GM23338 (cell line): ENCODE measurements at regions not wholly inside any gene's neighbourhood (a gene's known extent, or its start where the extent isn't known, plus 50 kb on each side); places are given as distances from the start of the nearest gene placed in this dataset.

Experiments
- ATAC-seq: fragments of 200-7000 bp; cut with Tn5 transposase; 3 replicates; pipeline ENCODE4 v1.9.1; 2020
- DNase-seq: peaks from one replicate; pipeline ENCODE4 v3.0.0-alpha.2; 2015; ENCODE audit warnings: low spot score
- H2AFZ ChIP-seq: fragments of 200-600 bp; sonication (generic); 2 replicates; pipeline ENCODE4 v1.8.0; 2016; ENCODE audit warnings: antibody characterized with exemption, mild to moderate bottlenecking, moderate library complexity
- H3F3A ChIP-seq: fragments of 200-600 bp; sonication (generic); replicated peaks from 2 replicates; pipeline ENCODE4 v1.8.0; 2017; ENCODE audit warnings: antibody characterized with exemption, mixed run types, low read depth
- H3K27ac ChIP-seq: fragments of 200-600 bp; sonication (generic); 2 replicates; pipeline ENCODE4 v1.6.1; 2016; ENCODE audit warnings: low read depth
- H3K27me3 ChIP-seq: fragments of 200-600 bp; sonication (generic); 2 replicates; pipeline ENCODE4 v1.8.0; 2016; ENCODE audit warnings: mild to moderate bottlenecking, mixed run types, moderate library complexity; ENCODE audit not compliant: insufficient read depth
- H3K36me3 ChIP-seq: fragments of 200-600 bp; sonication (generic); 2 replicates; pipeline ENCODE4 v1.8.0; 2016; ENCODE audit warnings: mild to moderate bottlenecking; ENCODE audit not compliant: insufficient read depth
- H3K4me1 ChIP-seq: fragments of 200-600 bp; sonication (generic); 2 replicates; pipeline ENCODE4 v1.8.0; 2016; ENCODE audit warnings: mild to moderate bottlenecking, moderate library complexity; ENCODE audit not compliant: insufficient read depth
- H3K4me2 ChIP-seq: fragments of 200-600 bp; sonication (generic); 2 replicates; pipeline ENCODE4 v1.7.1; 2017; ENCODE audit warnings: mixed run types
- H3K4me3 ChIP-seq: fragments of 200-600 bp; sonication (generic); 2 replicates; pipeline ENCODE4 v1.6.1; 2016; ENCODE audit warnings: mixed run types
- H3K79me2 ChIP-seq: fragments of 200-600 bp; sonication (generic); replicated peaks from 2 replicates; pipeline ENCODE4 v1.8.0; 2017; ENCODE audit warnings: mild to moderate bottlenecking; ENCODE audit not compliant: insufficient read depth
- H3K9me2 ChIP-seq: fragments of 200-600 bp; sonication (generic); 2 replicates; pipeline ENCODE4 v1.8.0; 2017; ENCODE audit not compliant: insufficient read depth
- H4K20me1 ChIP-seq: fragments of 200-600 bp; sonication (generic); replicated peaks from 2 replicates; pipeline ENCODE4 v1.8.0; 2017; ENCODE audit warnings: mild to moderate bottlenecking; ENCODE audit not compliant: insufficient read depth
- H3K27ac Mint-ChIP-seq: 2 replicates; pipeline ENCODE4 v1.8.0; 2020; ENCODE audit warnings: inconsistent platforms, mild to moderate bottlenecking, moderate library complexity, mixed read lengths
- H3K27me3 Mint-ChIP-seq: 3 replicates; pipeline ENCODE4 v1.8.0; 2022; ENCODE audit warnings: low read depth, mild to moderate bottlenecking, moderate library complexity, mixed read lengths, inconsistent platforms; ENCODE audit not compliant: insufficient read depth, poor library complexity
- H3K36me3 Mint-ChIP-seq: 3 replicates; pipeline ENCODE4 v1.8.0; 2021; ENCODE audit warnings: low read depth, mild to moderate bottlenecking, inconsistent platforms, moderate library complexity, mixed read lengths
- H3K4me1 Mint-ChIP-seq: 3 replicates; pipeline ENCODE4 v1.8.0; 2020; ENCODE audit warnings: mild to moderate bottlenecking, inconsistent platforms, mixed read lengths
- H3K4me3 Mint-ChIP-seq: 3 replicates; pipeline ENCODE4 v1.8.0; 2021; ENCODE audit warnings: moderate library complexity, mild to moderate bottlenecking, inconsistent platforms, mixed read lengths
- H3K9me3 Mint-ChIP-seq: 3 replicates; pipeline ENCODE4 v1.8.0; 2020; ENCODE audit warnings: moderate library complexity, mild to moderate bottlenecking, inconsistent platforms, mixed read lengths
- CREB1 ChIP-seq: fragments of 250-450 bp; sonication (Bioruptor Pico); IDR thresholded peaks from 2 replicates; pipeline ENCODE4 v1.5.0; 2020; ENCODE audit warnings: low read depth, mild to moderate bottlenecking, moderate library complexity
- EZH2 ChIP-seq: fragments of 200-600 bp; sonication (generic); IDR thresholded peaks from one replicate; pipeline ENCODE4 v1.8.0; 2017; ENCODE audit warnings: antibody characterized with exemption, mild to moderate bottlenecking, low read depth; ENCODE audit not compliant: unreplicated experiment
- EZH2phosphoT487 ChIP-seq: fragments of 200-600 bp; sonication (generic); IDR thresholded peaks from one replicate; pipeline ENCODE4 v1.8.1; 2018; ENCODE audit warnings: antibody characterized with exemption; ENCODE audit not compliant: unreplicated experiment
- JUNB ChIP-seq: IDR thresholded peaks from one replicate; pipeline ENCODE4 v1.6.1; 2016; ENCODE audit warnings: antibody characterized with exemption; ENCODE audit not compliant: unreplicated experiment
- NANOG ChIP-seq: IDR thresholded peaks from 2 replicates; pipeline ENCODE4 v1.6.1; 2016; ENCODE audit warnings: antibody characterized with exemption, borderline replicate concordance
- POLR2AphosphoS5 ChIP-seq: IDR thresholded peaks from 2 replicates; pipeline ENCODE4 v1.6.1; 2016; ENCODE audit warnings: antibody characterized with exemption, low read depth
- STAT1 ChIP-seq: IDR thresholded peaks from one replicate; pipeline ENCODE4 v1.6.1; 2016; ENCODE audit warnings: antibody characterized with exemption; ENCODE audit not compliant: unreplicated experiment
- ZNF114 ChIP-seq: fragments of 250-450 bp; sonication (Bioruptor Pico); IDR thresholded peaks from 2 replicates; pipeline ENCODE4 v1.5.0; 2020; ENCODE audit warnings: mild to moderate bottlenecking, moderate library complexity
- ZNF331 ChIP-seq: fragments of 250-450 bp; sonication (Bioruptor Pico); IDR thresholded peaks from 2 replicates; pipeline ENCODE4 v1.5.0; 2020; ENCODE audit warnings: low read depth, mild to moderate bottlenecking, moderate library complexity
- TF ChIP-seq, protein P1 (sequence below): IDR thresholded peaks from 2 replicates; pipeline ENCODE4 v1.6.1; 2016; ENCODE audit warnings: antibody characterized with exemption
- TF ChIP-seq, protein P2 (sequence below): fragments of 250-450 bp; sonication (Bioruptor Pico); IDR thresholded peaks from 2 replicates; pipeline ENCODE4 v1.5.0; 2020; ENCODE audit warnings: mild to moderate bottlenecking, moderate library complexity
- TF ChIP-seq, protein P3 (sequence below): IDR thresholded peaks from one replicate; pipeline ENCODE4 v1.6.1; 2018; ENCODE audit warnings: antibody characterized with exemption; ENCODE audit not compliant: unreplicated experiment
- TF ChIP-seq, protein P4 (sequence below), 2 experiments: fragments of 200-600 bp in 1 of 2; sonication (generic) in 1 of 2; conservative IDR thresholded peaks; 2 replicates each; pipeline versions ENCODE4 v1.5.1 to v1.6.1; 2016 to 2017; ENCODE audit warnings: antibody characterized with exemption in 2 of 2, low read depth in 2 of 2, mild to moderate bottlenecking in 2 of 2, moderate library complexity in 1 of 2

DNA sequence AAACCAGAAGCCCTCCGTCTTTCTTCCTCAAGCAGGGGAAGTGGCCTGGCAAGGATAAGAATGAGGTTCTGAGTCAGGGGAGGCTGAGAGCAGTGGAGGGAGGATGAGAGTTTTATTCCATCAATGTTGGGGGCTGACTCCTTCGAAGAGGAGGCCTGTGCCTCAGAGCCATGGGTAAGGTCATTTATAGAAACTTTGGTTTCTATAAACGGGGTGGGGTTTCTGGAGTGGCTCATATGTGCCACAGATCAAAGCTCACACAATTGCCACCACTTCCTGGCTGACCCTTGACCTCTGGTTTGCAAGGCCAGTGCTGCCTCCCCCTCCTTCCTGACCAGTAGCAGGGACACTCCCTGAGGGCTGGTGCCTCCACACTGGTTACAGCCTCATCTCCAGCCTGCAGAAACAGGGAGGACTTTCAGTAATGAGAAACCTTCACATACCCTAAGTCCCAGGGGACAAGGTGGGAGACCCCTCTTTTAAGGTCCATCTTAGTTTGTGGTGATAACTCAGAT is 166.0 kb downstream of the PDGFRA start:
- no peaks in the 10 kb centered on the region for H4K20me1 ChIP-seq
- Mint-ChIP-seq H3K4me1 (no peaks in the 10 kb centered on the region), H3K36me3 (no peaks in the 10 kb centered on the region), H3K27me3 (no peaks in the 10 kb centered on the region), H3K4me3 (no peak overlapping the region), H3K9me3 (no peaks in the 10 kb centered on the region; the same call in 1 of the 3 replicates), H3K27ac (no peak overlapping the region)
- H3F3A ChIP-seq = no peaks in the 10 kb centered on the region
- H3K36me3 ChIP-seq = no peaks in the 10 kb centered on the region
- ATAC-seq = no peak
- H3K4me3 ChIP-seq = no peak overlapping the region
- H3K4me1 ChIP-seq = no peaks in the 10 kb centered on the region
- DNase-seq = no peak
- no peak overlapping the region for H3K4me2 ChIP-seq
- TF ChIP-seq CREB1 (CRISPR knock-in tag) = no peak
- TF ChIP-seq STAT1 = no peak
- no peak for TF ChIP-seq EZH2
- no peak for TF ChIP-seq ZNF114 (CRISPR knock-in tag)
- no peak for TF ChIP-seq EZH2phosphoT487
- no peak for TF ChIP-seq ZNF331 (CRISPR knock-in tag)
- TF ChIP-seq POLR2AphosphoS5 = no peak
- no peak for TF ChIP-seq NANOG
- TF ChIP-seq JUNB = no peak
- TF ChIP-seq, protein P1, sequence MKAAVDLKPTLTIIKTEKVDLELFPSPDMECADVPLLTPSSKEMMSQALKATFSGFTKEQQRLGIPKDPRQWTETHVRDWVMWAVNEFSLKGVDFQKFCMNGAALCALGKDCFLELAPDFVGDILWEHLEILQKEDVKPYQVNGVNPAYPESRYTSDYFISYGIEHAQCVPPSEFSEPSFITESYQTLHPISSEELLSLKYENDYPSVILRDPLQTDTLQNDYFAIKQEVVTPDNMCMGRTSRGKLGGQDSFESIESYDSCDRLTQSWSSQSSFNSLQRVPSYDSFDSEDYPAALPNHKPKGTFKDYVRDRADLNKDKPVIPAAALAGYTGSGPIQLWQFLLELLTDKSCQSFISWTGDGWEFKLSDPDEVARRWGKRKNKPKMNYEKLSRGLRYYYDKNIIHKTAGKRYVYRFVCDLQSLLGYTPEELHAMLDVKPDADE = no peak
- TF ChIP-seq, protein P2, sequence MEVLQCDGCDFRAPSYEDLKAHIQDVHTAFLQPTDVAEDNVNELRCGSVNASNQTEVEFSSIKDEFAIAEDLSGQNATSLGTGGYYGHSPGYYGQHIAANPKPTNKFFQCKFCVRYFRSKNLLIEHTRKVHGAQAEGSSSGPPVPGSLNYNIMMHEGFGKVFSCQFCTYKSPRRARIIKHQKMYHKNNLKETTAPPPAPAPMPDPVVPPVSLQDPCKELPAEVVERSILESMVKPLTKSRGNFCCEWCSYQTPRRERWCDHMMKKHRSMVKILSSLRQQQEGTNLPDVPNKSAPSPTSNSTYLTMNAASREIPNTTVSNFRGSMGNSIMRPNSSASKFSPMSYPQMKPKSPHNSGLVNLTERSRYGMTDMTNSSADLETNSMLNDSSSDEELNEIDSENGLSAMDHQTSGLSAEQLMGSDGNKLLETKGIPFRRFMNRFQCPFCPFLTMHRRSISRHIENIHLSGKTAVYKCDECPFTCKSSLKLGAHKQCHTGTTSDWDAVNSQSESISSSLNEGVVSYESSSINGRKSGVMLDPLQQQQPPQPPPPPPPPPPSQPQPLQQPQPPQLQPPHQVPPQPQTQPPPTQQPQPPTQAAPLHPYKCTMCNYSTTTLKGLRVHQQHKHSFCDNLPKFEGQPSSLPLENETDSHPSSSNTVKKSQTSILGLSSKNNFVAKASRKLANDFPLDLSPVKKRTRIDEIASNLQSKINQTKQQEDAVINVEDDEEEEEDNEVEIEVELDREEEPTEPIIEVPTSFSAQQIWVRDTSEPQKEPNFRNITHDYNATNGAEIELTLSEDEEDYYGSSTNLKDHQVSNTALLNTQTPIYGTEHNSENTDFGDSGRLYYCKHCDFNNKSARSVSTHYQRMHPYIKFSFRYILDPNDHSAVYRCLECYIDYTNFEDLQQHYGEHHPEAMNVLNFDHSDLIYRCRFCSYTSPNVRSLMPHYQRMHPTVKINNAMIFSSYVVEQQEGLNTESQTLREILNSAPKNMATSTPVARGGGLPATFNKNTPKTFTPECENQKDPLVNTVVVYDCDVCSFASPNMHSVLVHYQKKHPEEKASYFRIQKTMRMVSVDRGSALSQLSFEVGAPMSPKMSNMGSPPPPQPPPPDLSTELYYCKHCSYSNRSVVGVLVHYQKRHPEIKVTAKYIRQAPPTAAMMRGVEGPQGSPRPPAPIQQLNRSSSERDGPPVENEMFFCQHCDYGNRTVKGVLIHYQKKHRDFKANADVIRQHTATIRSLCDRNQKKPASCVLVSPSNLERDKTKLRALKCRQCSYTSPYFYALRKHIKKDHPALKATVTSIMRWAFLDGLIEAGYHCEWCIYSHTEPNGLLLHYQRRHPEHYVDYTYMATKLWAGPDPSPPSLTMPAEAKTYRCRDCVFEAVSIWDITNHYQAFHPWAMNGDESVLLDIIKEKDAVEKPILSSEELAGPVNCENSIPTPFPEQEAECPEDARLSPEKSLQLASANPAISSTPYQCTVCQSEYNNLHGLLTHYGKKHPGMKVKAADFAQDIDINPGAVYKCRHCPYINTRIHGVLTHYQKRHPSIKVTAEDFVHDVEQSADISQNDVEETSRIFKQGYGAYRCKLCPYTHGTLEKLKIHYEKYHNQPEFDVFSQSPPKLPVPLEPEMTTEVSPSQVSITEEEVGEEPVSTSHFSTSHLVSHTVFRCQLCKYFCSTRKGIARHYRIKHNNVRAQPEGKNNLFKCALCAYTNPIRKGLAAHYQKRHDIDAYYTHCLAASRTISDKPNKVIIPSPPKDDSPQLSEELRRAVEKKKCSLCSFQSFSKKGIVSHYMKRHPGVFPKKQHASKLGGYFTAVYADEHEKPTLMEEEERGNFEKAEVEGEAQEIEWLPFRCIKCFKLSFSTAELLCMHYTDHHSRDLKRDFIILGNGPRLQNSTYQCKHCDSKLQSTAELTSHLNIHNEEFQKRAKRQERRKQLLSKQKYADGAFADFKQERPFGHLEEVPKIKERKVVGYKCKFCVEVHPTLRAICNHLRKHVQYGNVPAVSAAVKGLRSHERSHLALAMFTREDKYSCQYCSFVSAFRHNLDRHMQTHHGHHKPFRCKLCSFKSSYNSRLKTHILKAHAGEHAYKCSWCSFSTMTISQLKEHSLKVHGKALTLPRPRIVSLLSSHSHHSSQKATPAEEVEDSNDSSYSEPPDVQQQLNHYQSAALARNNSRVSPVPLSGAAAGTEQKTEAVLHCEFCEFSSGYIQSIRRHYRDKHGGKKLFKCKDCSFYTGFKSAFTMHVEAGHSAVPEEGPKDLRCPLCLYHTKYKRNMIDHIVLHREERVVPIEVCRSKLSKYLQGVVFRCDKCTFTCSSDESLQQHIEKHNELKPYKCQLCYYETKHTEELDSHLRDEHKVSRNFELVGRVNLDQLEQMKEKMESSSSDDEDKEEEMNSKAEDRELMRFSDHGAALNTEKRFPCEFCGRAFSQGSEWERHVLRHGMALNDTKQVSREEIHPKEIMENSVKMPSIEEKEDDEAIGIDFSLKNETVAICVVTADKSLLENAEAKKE (CRISPR knock-in tag) = no peak
- TF ChIP-seq, protein P3, sequence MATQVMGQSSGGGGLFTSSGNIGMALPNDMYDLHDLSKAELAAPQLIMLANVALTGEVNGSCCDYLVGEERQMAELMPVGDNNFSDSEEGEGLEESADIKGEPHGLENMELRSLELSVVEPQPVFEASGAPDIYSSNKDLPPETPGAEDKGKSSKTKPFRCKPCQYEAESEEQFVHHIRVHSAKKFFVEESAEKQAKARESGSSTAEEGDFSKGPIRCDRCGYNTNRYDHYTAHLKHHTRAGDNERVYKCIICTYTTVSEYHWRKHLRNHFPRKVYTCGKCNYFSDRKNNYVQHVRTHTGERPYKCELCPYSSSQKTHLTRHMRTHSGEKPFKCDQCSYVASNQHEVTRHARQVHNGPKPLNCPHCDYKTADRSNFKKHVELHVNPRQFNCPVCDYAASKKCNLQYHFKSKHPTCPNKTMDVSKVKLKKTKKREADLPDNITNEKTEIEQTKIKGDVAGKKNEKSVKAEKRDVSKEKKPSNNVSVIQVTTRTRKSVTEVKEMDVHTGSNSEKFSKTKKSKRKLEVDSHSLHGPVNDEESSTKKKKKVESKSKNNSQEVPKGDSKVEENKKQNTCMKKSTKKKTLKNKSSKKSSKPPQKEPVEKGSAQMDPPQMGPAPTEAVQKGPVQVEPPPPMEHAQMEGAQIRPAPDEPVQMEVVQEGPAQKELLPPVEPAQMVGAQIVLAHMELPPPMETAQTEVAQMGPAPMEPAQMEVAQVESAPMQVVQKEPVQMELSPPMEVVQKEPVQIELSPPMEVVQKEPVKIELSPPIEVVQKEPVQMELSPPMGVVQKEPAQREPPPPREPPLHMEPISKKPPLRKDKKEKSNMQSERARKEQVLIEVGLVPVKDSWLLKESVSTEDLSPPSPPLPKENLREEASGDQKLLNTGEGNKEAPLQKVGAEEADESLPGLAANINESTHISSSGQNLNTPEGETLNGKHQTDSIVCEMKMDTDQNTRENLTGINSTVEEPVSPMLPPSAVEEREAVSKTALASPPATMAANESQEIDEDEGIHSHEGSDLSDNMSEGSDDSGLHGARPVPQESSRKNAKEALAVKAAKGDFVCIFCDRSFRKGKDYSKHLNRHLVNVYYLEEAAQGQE = no peak
- TF ChIP-seq, protein P4, sequence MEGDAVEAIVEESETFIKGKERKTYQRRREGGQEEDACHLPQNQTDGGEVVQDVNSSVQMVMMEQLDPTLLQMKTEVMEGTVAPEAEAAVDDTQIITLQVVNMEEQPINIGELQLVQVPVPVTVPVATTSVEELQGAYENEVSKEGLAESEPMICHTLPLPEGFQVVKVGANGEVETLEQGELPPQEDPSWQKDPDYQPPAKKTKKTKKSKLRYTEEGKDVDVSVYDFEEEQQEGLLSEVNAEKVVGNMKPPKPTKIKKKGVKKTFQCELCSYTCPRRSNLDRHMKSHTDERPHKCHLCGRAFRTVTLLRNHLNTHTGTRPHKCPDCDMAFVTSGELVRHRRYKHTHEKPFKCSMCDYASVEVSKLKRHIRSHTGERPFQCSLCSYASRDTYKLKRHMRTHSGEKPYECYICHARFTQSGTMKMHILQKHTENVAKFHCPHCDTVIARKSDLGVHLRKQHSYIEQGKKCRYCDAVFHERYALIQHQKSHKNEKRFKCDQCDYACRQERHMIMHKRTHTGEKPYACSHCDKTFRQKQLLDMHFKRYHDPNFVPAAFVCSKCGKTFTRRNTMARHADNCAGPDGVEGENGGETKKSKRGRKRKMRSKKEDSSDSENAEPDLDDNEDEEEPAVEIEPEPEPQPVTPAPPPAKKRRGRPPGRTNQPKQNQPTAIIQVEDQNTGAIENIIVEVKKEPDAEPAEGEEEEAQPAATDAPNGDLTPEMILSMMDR (conservative IDR thresholded peaks at IDR 0.05; ENCODE audit: low read depth in 2 of 2) = no peak
- H3K9me2 ChIP-seq = peaks cover 4% of the 10 kb centered on the region; the same call in 1 of the 2 replicates
- H3K79me2 ChIP-seq = no peaks in the 10 kb centered on the region
- no peak overlapping the region for H2AFZ ChIP-seq
- H3K27ac ChIP-seq = no peak overlapping the region
- H3K27me3 ChIP-seq = no peaks in the 10 kb centered on the region
